Neuronal stem cell (in vitro differentiated cells): ENCODE measurements at regions not wholly inside any gene's neighbourhood (a gene's known extent, or its start where the extent isn't known, plus 50 kb on each side); places are given as distances from the start of the nearest gene placed in this dataset.

Source experiments
- DNase-seq: peaks from one replicate; pipeline ENCODE4 v3.0.0-alpha.2; 2013; ENCODE audit warnings: low spot score
- H2AFZ ChIP-seq: one replicate; pipeline ENCODE4 v1.6.1; 2013; ENCODE audit warnings: mild to moderate bottlenecking, low read length, inconsistent platforms
- H2AK5ac ChIP-seq: 2 replicates; pipeline ENCODE4 v1.6.1; 2013; ENCODE audit warnings: low read depth, mild to moderate bottlenecking, inconsistent platforms, low read length, moderate library complexity, mixed read lengths
- H2BK120ac ChIP-seq: 2 replicates; pipeline ENCODE4 v1.6.1; 2013; ENCODE audit warnings: low read depth, mild to moderate bottlenecking, inconsistent platforms, low read length, moderate library complexity, mixed read lengths
- H2BK12ac ChIP-seq: one replicate; pipeline ENCODE4 v1.6.1; 2013; ENCODE audit warnings: low read length, inconsistent platforms
- H2BK15ac ChIP-seq: 2 replicates; pipeline ENCODE4 v1.6.1; 2013; ENCODE audit warnings: mild to moderate bottlenecking, low read length, inconsistent platforms, mixed read lengths
- H2BK5ac ChIP-seq: one replicate; pipeline ENCODE4 v1.6.1; 2013; ENCODE audit warnings: inconsistent platforms, mild to moderate bottlenecking, low read length, moderate library complexity
- H3K14ac ChIP-seq: one replicate; pipeline ENCODE4 v1.6.1; 2013; ENCODE audit warnings: low read length, inconsistent platforms
- H3K18ac ChIP-seq: 2 replicates; pipeline ENCODE4 v1.6.1; 2013; ENCODE audit warnings: low read length, inconsistent platforms
- H3K23ac ChIP-seq: 2 replicates; pipeline ENCODE4 v1.6.1; 2013; ENCODE audit warnings: low read depth, mild to moderate bottlenecking, mixed read lengths, low read length, inconsistent platforms; ENCODE audit not compliant: poor library complexity
- H3K27ac ChIP-seq: replicated peaks from 3 replicates; pipeline ENCODE4 v1.5.1; 2013; ENCODE audit warnings: low read length, inconsistent platforms
- H3K27me3 ChIP-seq, 3 experiments: 2 replicates each; pipeline ENCODE4 v1.6.1; 2013; ENCODE audit warnings: low read length in 3 of 3, mild to moderate bottlenecking in 2 of 3, inconsistent platforms in 1 of 3, low read depth in 1 of 3, mixed read lengths in 1 of 3, moderate library complexity in 1 of 3; ENCODE audit not compliant: control insufficient read depth in 3 of 3, insufficient read depth in 3 of 3
- H3K36me3 ChIP-seq, 2 donors: replicated peaks in 1 of 2; 2 replicates each; pipeline ENCODE4 v1.6.1; 2013; ENCODE audit warnings: low read length in 2 of 2; ENCODE audit not compliant: control insufficient read depth in 2 of 2, insufficient read depth in 2 of 2
- H3K4ac ChIP-seq: 2 replicates; pipeline ENCODE4 v1.6.1; 2013; ENCODE audit warnings: inconsistent platforms, mild to moderate bottlenecking, low read length, moderate library complexity
- H3K4me1 ChIP-seq, 2 donors: 1 replicate in 1 of 2; 2 replicates in 1 of 2; pipeline ENCODE4 v1.6.1; 2013; ENCODE audit warnings: low read length in 2 of 2, low read depth in 1 of 2; ENCODE audit not compliant: control insufficient read depth in 2 of 2, insufficient read depth in 1 of 2
- H3K4me2 ChIP-seq: one replicate; pipeline ENCODE4 v1.6.1; 2013; ENCODE audit warnings: mild to moderate bottlenecking, low read length, inconsistent platforms; ENCODE audit not compliant: insufficient read depth, poor library complexity, severe bottlenecking
- H3K4me3 ChIP-seq, 2 donors: 2 replicates each; pipeline ENCODE4 v1.5.1; 2013; ENCODE audit warnings: low read length in 2 of 2, mild to moderate bottlenecking in 2 of 2, inconsistent platforms in 1 of 2, moderate library complexity in 1 of 2
- H3K79me1 ChIP-seq: one replicate; pipeline ENCODE4 v1.6.1; 2013; ENCODE audit warnings: low read depth, mild to moderate bottlenecking, inconsistent platforms, low read length, moderate library complexity
- H3K9ac ChIP-seq: one replicate; pipeline ENCODE4 v1.6.1; 2013; ENCODE audit warnings: mild to moderate bottlenecking, low read depth, low read length, inconsistent platforms; ENCODE audit not compliant: poor library complexity
- H3K9me3 ChIP-seq, 2 donors: replicated peaks in 1 of 2; 2 replicates each; pipeline versions ENCODE3 to v1.6.1; 2013; ENCODE audit warnings: low read length in 2 of 2, mild to moderate bottlenecking in 2 of 2, inconsistent platforms in 1 of 2, low read depth in 1 of 2, mixed read lengths in 1 of 2, moderate library complexity in 1 of 2; ENCODE audit not compliant: control insufficient read depth in 2 of 2, insufficient read depth in 1 of 2
- H4K8ac ChIP-seq: one replicate; pipeline ENCODE4 v1.6.1; 2013; ENCODE audit warnings: low read depth, mild to moderate bottlenecking, inconsistent platforms, low read length, moderate library complexity
- H4K91ac ChIP-seq: one replicate; pipeline ENCODE4 v1.6.1; 2013; ENCODE audit warnings: low read length, low read depth, mild to moderate bottlenecking, inconsistent platforms; ENCODE audit not compliant: poor library complexity
- WGBS, 2 donors: extraction: QIAGEN DNeasy Blood & Tissue Kit; methylation state at CpG; one replicate each; pipeline ENCODE4 v1.1.7; 2013; ENCODE audit warnings: missing lambda C conversion rate in 2 of 2, mixed read lengths in 1 of 2; ENCODE audit not compliant: insufficient read length in 2 of 2, insufficient replicate concordance in 1 of 2; ENCODE audit errors: extremely low coverage in 2 of 2; 5-methylcytosine and 5-hydroxymethylcytosine counted together

DNA sequence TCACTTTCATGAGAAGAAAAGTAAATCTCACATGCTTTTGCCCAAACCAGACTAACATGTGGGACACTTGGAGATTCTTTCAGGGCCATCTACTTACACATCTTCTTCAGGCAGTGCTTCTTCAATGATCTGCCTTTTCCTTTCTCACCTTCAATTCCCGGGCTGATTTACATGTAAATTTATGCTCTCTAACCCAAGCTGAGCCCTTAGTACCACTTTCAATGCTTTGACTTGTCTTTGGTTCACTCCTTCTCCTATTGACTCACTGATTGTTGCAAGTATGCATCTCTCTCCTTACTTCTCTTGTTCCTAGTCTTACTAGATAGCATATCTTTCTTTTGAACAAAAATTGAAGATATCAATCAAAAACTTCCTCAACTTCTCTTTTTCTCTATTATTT, 154.2 kb upstream of the DEPDC1 start:
- H3K4me1 ChIP-seq = no peaks in the 10 kb centered on the region
- H2BK15ac ChIP-seq = no peak overlapping the region
- H3K9ac ChIP-seq = no peak overlapping the region
- no peak overlapping the region for H3K23ac ChIP-seq
- H4K8ac ChIP-seq = no peak overlapping the region
- H3K18ac ChIP-seq = no peak overlapping the region
- H3K14ac ChIP-seq = no peak overlapping the region
- no peak overlapping the region for H4K91ac ChIP-seq
- no peak overlapping the region for H3K4me3 ChIP-seq
- DNase-seq = no peak
- H3K4me2 ChIP-seq = no peak overlapping the region
- no peak overlapping the region for H3K27ac ChIP-seq
- no peaks in the 10 kb centered on the region for H3K9me3 ChIP-seq
- no peak overlapping the region for H2BK120ac ChIP-seq
- H3K79me1 ChIP-seq = no peaks in the 10 kb centered on the region
- H3K27me3 ChIP-seq = peaks cover 0 to 3% (median 0%) of the 10 kb centered on the region in 3 experiments
- WGBS, 2 donors = no CpG with 5 or more reads among the region's 1 CpG
- H2BK12ac ChIP-seq = no peak overlapping the region
- no peak overlapping the region for H2AK5ac ChIP-seq
- H3K36me3 ChIP-seq = no peaks in the 10 kb centered on the region
- H3K4ac ChIP-seq = no peak overlapping the region
- H2BK5ac ChIP-seq = no peak overlapping the region
- no peak overlapping the region for H2AFZ ChIP-seq

DNA sequence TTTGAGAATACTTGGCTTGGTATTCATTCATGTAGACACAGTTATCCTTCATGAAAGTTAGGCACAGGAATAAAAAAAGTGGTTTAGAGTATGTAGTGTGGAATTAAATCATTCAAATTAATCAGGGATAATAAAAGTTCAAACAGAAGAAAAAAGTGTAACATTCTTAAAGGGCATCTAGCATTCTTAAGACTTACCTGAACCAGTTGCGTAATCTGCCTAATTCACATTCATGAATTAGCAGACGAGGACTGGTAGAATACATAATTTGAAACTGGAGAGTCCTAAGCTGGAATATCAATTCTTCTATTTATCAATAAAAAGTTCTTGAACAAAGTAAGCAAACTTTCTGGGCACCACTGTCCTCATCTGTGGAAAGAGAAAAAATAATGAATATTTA, 157.0 kb upstream of the DEPDC1 start:
- H2AK5ac ChIP-seq = no peak overlapping the region
- no peak overlapping the region for H4K8ac ChIP-seq
- H3K4me2 ChIP-seq = no peak overlapping the region
- H2BK5ac ChIP-seq = no peak overlapping the region
- no peak overlapping the region for H3K18ac ChIP-seq
- H3K27me3 ChIP-seq = no peaks in the 10 kb centered on the region
- no peak overlapping the region for H3K9ac ChIP-seq
- H2AFZ ChIP-seq = no peak overlapping the region
- no peak overlapping the region for H3K4me3 ChIP-seq
- no CpG with 5 or more reads among the region's 2 CpGs for WGBS, 2 donors
- H3K9me3 ChIP-seq = no peaks in the 10 kb centered on the region
- H2BK12ac ChIP-seq = no peak overlapping the region
- H3K4me1 ChIP-seq = no peaks in the 10 kb centered on the region
- no peak overlapping the region for H3K4ac ChIP-seq
- H2BK120ac ChIP-seq = no peak overlapping the region
- no peak overlapping the region for H2BK15ac ChIP-seq
- no peaks in the 10 kb centered on the region for H3K36me3 ChIP-seq
- DNase-seq = no peak
- H3K14ac ChIP-seq = no peak overlapping the region
- no peak overlapping the region for H4K91ac ChIP-seq
- no peak overlapping the region for H3K27ac ChIP-seq
- no peaks in the 10 kb centered on the region for H3K79me1 ChIP-seq
- H3K23ac ChIP-seq = no peak overlapping the region

DNA sequence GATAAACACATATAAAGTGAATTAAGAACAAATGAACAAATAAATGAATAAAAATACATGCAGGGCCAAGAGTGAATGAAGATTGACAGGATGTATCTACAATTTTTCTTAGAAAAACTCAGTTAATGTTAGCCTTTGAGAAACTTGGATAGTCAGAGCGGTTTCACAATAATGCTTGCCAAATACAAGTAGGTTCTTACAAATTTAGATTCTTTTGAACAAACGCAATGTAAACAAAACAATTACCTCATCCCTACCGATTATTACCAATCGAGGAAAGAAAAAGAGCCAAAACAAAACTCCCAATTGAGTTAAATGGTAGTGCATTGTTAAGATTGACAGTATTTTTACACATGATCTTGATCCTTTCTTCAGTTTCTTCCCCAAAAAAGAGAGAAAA, 176.9 kb upstream of the DEPDC1 start:
- no peaks in the 10 kb centered on the region for H3K4me1 ChIP-seq
- H3K9ac ChIP-seq = no peak overlapping the region
- H2AFZ ChIP-seq = no peak overlapping the region
- H3K4ac ChIP-seq = no peak overlapping the region
- H3K14ac ChIP-seq = no peak overlapping the region
- no peak for DNase-seq
- no peak overlapping the region for H2BK120ac ChIP-seq
- H3K36me3 ChIP-seq = no peaks in the 10 kb centered on the region
- no peaks in the 10 kb centered on the region for H3K9me3 ChIP-seq
- no peaks in the 10 kb centered on the region for H3K79me1 ChIP-seq
- no CpG with 5 or more reads among the region's 4 CpGs for WGBS, 2 donors
- no peak overlapping the region for H3K4me2 ChIP-seq
- no peak overlapping the region for H2BK12ac ChIP-seq
- no peaks in the 10 kb centered on the region for H3K27me3 ChIP-seq
- no peak overlapping the region for H4K8ac ChIP-seq
- H2BK15ac ChIP-seq = no peak overlapping the region
- no peak overlapping the region for H3K4me3 ChIP-seq
- H4K91ac ChIP-seq = no peak overlapping the region
- no peak overlapping the region for H2AK5ac ChIP-seq
- H3K27ac ChIP-seq = no peak overlapping the region
- H3K23ac ChIP-seq = no peak overlapping the region
- no peak overlapping the region for H3K18ac ChIP-seq
- H2BK5ac ChIP-seq = no peak overlapping the region

GRCh38 chr1:68675336-68675735, 178.5 kb upstream of the DEPDC1 start:
- Histone ChIP-seq H3K18ac (no peak overlapping the region), H3K9ac (no peak overlapping the region), H3K4me1 (no peaks in the 10 kb centered on the region), H2BK120ac (no peak overlapping the region), H2AK5ac (no peak overlapping the region), H3K4me3 (no peak overlapping the region), H2BK15ac (no peak overlapping the region), H3K27ac (no peak overlapping the region), H2BK5ac (no peak overlapping the region), H4K91ac (no peak overlapping the region), H3K79me1 (no peaks in the 10 kb centered on the region), H3K4ac (no peak overlapping the region), H2BK12ac (no peak overlapping the region), H3K9me3 (no peaks in the 10 kb centered on the region), H3K36me3 (no peaks in the 10 kb centered on the region), H3K23ac (no peak overlapping the region), H3K14ac (no peak overlapping the region), H3K27me3 (no peaks in the 10 kb centered on the region), H2AFZ (no peak overlapping the region), H4K8ac (no peak overlapping the region), H3K4me2 (no peak overlapping the region)
- no peak for DNase-seq
